Tibial artery (tissue), 4 donors: ENCODE measurements at regions not wholly inside any gene's neighbourhood (a gene's known extent, or its start where the extent isn't known, plus 50 kb on each side); places are given as distances from the start of the nearest gene placed in this dataset.

Source experiments
- DNase-seq, 2 donors: peaks; one replicate each; pipeline ENCODE4 v3.0.0-alpha.2; 2019
- H3K27ac ChIP-seq, 2 donors: fragments of 200-600 bp; sonication (generic) in 1 of 2; 1 replicate in 1 of 2; 2 replicates in 1 of 2; pipeline ENCODE4 v1.5.1; 2018 to 2019; ENCODE audit warnings: mild to moderate bottlenecking in 1 of 2
- H3K27me3 ChIP-seq, 2 donors: fragments of 200-600 bp; sonication (generic) in 1 of 2; one replicate each; pipeline versions ENCODE4 v1.5.1 to v1.6.0; 2016 to 2019
- H3K36me3 ChIP-seq, 3 donors: fragments of 200-600 bp; sonication (generic) in 2 of 3; one replicate each; pipeline ENCODE4 v1.5.1; 2016 to 2019; ENCODE audit warnings: mild to moderate bottlenecking in 2 of 3
- H3K4me1 ChIP-seq, 4 donors: fragments of 200-600 bp; sonication (generic) in 2 of 4; 1 replicate in 3 of 4; 2 replicates in 1 of 4; pipeline ENCODE4 v1.5.1; 2016 to 2019
- H3K4me3 ChIP-seq, 2 donors: fragments of 200-600 bp; sonication (generic) in 1 of 2; 1 replicate in 1 of 2; 2 replicates in 1 of 2; pipeline ENCODE4 v1.5.1; 2018 to 2019; ENCODE audit warnings: mild to moderate bottlenecking in 2 of 2
- H3K9me3 ChIP-seq, 3 donors: fragments of 200-600 bp; sonication (generic) in 1 of 3; one replicate each; pipeline ENCODE4 v1.5.1; 2016 to 2019
- CTCF ChIP-seq, 2 experiments: fragments of 200-600 bp in 1 of 2; fragments of 450-650 bp in 1 of 2; IDR thresholded peaks; one replicate each; pipeline ENCODE4 v1.5.1; 2017 to 2019; ENCODE audit warnings: antibody characterized with exemption in 2 of 2, mild to moderate bottlenecking in 1 of 2, moderate library complexity in 1 of 2
- intact Hi-C: fragments of 100-400 bp; cut with DNase I; formaldehyde crosslinking; loops from one replicate; pipeline ENCODE4 v1.15.0; 2023; ENCODE audit warnings: low total_unique reads

- no peak overlapping the region for H3K27ac ChIP-seq
- H3K27me3 ChIP-seq = no peaks in the 10 kb centered on the region
- no peaks in the 10 kb centered on the region for H3K36me3 ChIP-seq
- H3K4me3 ChIP-seq = no peak overlapping the region
- H3K9me3 ChIP-seq = no peaks in the 10 kb centered on the region
- no peaks in the 10 kb centered on the region for H3K4me1 ChIP-seq
- no peak for DNase-seq
- TF ChIP-seq CTCF (IDR thresholded peaks at IDR 0.05) = no peak
- intact Hi-C loops = no loop called here
Observed at GRCh38 chr9:28092981-28093936, 520.0 kb upstream of the C9orf72 start.

- TF ChIP-seq CTCF (IDR thresholded peaks at IDR 0.05) = no peak
- intact Hi-C loops = no loop called here
- Histone ChIP-seq H3K27ac (no peak overlapping the region), H3K9me3 (no peaks in the 10 kb centered on the region), H3K36me3 (no peaks in the 10 kb centered on the region), H3K4me3 (no peak overlapping the region), H3K4me1 (no peaks in the 10 kb centered on the region), H3K27me3 (no peaks in the 10 kb centered on the region)
- no peak for DNase-seq
Observed at GRCh38 chr9:28101509-28101908, 528.2 kb upstream of the C9orf72 start.

- no peaks in the 10 kb centered on the region for H3K27me3 ChIP-seq
- H3K27ac ChIP-seq = no peak overlapping the region
- DNase-seq = no peak
- intact Hi-C loops = no loop called here
- no peaks in the 10 kb centered on the region for H3K9me3 ChIP-seq
- no peaks in the 10 kb centered on the region for H3K36me3 ChIP-seq
- TF ChIP-seq CTCF (IDR thresholded peaks at IDR 0.05) = no peak
- no peak overlapping the region for H3K4me3 ChIP-seq
- H3K4me1 ChIP-seq = no peaks in the 10 kb centered on the region
Observed at GRCh38 chr9:28105001-28105400, 531.7 kb upstream of the C9orf72 start.

GRCh38 chr9:28120184-28120583, 546.9 kb upstream of the C9orf72 start:
- Histone ChIP-seq H3K27ac (no peak overlapping the region), H3K9me3 (no peaks in the 10 kb centered on the region), H3K36me3 (no peaks in the 10 kb centered on the region), H3K4me1 (no peaks in the 10 kb centered on the region), H3K27me3 (no peaks in the 10 kb centered on the region), H3K4me3 (no peak overlapping the region)
- no peak for DNase-seq
- no peak for TF ChIP-seq CTCF (IDR thresholded peaks at IDR 0.05)
- intact Hi-C loops = no loop called here

GRCh38 chr9:28120626-28121025, 547.3 kb upstream of the C9orf72 start:
- no peaks in the 10 kb centered on the region for H3K36me3 ChIP-seq
- no peak for TF ChIP-seq CTCF (IDR thresholded peaks at IDR 0.05)
- DNase-seq = no peak
- H3K27ac ChIP-seq = no peak overlapping the region
- no peaks in the 10 kb centered on the region for H3K9me3 ChIP-seq
- intact Hi-C loops = no loop called here
- H3K4me1 ChIP-seq = no peaks in the 10 kb centered on the region
- H3K27me3 ChIP-seq = no peaks in the 10 kb centered on the region
- no peak overlapping the region for H3K4me3 ChIP-seq
